HepG2 (cell line): ENCODE measurements at regions not wholly inside any gene's neighbourhood (a gene's known extent, or its start where the extent isn't known, plus 50 kb on each side); places are given as distances from the start of the nearest gene placed in this dataset.
A peak's percentile ranks its signal among the peaks of the same experiment; 100 is the strongest.

ENCODE experiments used
- ATAC-seq: fragments of 200-7000 bp; cut with Tn5 transposase; 3 replicates; pipeline ENCODE4 v1.9.1; 2020; ENCODE audit warnings: mild to moderate bottlenecking, moderate library complexity
- BruUV-seq: library from RNA; stranded (reverse); fragments of 400-500 nt; replicated peaks from 2 replicates; lab custom pipeline; 2021; lab: Mats Ljungman, UMichigan
- CTCF ChIA-PET: fragments of 300-600 bp; formaldehyde crosslinking; extraction: SDS; loops from one replicate; lab custom pipeline; 2021; ENCODE audit warnings: low total read pairs, inconsistent platforms, low intra/inter-chr PET ratio; lab: Yijun Ruan, JAX
- POLR2A ChIA-PET: fragments of 350-600 bp; sonication (Branson Sonifier 250); formaldehyde crosslinking; loops from one replicate; lab custom pipeline; 2020; ENCODE audit warnings: antibody characterized with exemption, inconsistent platforms; lab: Yijun Ruan, JAX
- DNase-seq: peaks from one replicate; pipeline ENCODE4 v3.0.0-alpha.2; 2015; ENCODE audit warnings: low spot score
- FAIRE-seq: peaks from 3 replicates; lab custom pipeline; 2011; peaks lifted over from hg19 to GRCh38; lab: Jason Lieb, UNC
- H2AFZ ChIP-seq: one replicate; pipeline ENCODE4 v1.6.1; 2011; ENCODE audit warnings: low read length, inconsistent platforms
- H3K27ac ChIP-seq: fragments of 300-600 bp; 3 replicates; pipeline ENCODE4 v1.8.0; 2011; ENCODE audit warnings: mixed run types, mild to moderate bottlenecking, mixed read lengths, low read length, inconsistent platforms; ENCODE audit not compliant: insufficient read depth; ENCODE audit errors: extremely low read length
- H3K27me3 ChIP-seq, 2 experiments: fragments of 200-600 bp in 1 of 2; 2 replicates in 1 of 2; 3 replicates in 1 of 2; pipeline versions ENCODE4 v1.6.0 to v1.8.0; 2011; ENCODE audit warnings: low read length in 2 of 2, mild to moderate bottlenecking in 2 of 2, moderate library complexity in 2 of 2, inconsistent platforms in 1 of 2; ENCODE audit not compliant: insufficient read depth in 2 of 2, control insufficient read depth in 1 of 2
- H3K36me3 ChIP-seq, 2 experiments: fragments of 200-600 bp in 1 of 2; replicated peaks in 1 of 2; 2 replicates in 1 of 2; 3 replicates in 1 of 2; pipeline versions ENCODE4 v1.5.1 to v1.8.0; 2011; ENCODE audit warnings: low read length in 2 of 2, inconsistent platforms in 1 of 2; ENCODE audit not compliant: insufficient read depth in 2 of 2, control insufficient read depth in 1 of 2
- H3K4me1 ChIP-seq: 2 replicates; pipeline ENCODE4 v1.5.1; 2012; ENCODE audit warnings: low read length, inconsistent platforms; ENCODE audit not compliant: insufficient read depth
- H3K4me2 ChIP-seq: 2 replicates; pipeline ENCODE4 v1.6.0; 2011; ENCODE audit warnings: low read depth, low read length, inconsistent platforms
- H3K4me3 ChIP-seq, 3 experiments: fragments of 200-600 bp in 1 of 3; sonication (generic), shearing (Covaris generic) in 1 of 3; replicated peaks in 1 of 3; 2 replicates each; pipeline ENCODE4 v1.5.1; 2011 to 2016; ENCODE audit warnings: low read length in 3 of 3, inconsistent platforms in 2 of 3, low read depth in 2 of 3, mild to moderate bottlenecking in 2 of 3, control low read depth in 1 of 3, mixed read lengths in 1 of 3; ENCODE audit not compliant: insufficient read depth in 1 of 3
- H3K79me2 ChIP-seq: one replicate; pipeline ENCODE4 v1.6.1; 2011; ENCODE audit warnings: low read length, inconsistent platforms; ENCODE audit not compliant: insufficient read depth
- H3K9ac ChIP-seq: 2 replicates; pipeline ENCODE4 v1.6.0; 2011; ENCODE audit warnings: mild to moderate bottlenecking, low read depth, low read length, inconsistent platforms; ENCODE audit not compliant: insufficient read depth
- H3K9me3 ChIP-seq: 2 replicates; pipeline ENCODE4 v1.5.1; 2012; ENCODE audit warnings: mild to moderate bottlenecking, low read length
- H4K20me1 ChIP-seq: 2 replicates; pipeline ENCODE4 v1.6.0; 2011; ENCODE audit warnings: inconsistent platforms, mild to moderate bottlenecking, low read length, moderate library complexity; ENCODE audit not compliant: insufficient read depth
- E2F5 ChIP-seq: sonication (generic); formaldehyde crosslinking; conservative IDR thresholded peaks from 2 replicates; pipeline ENCODE4 v1.4.0; 2020; ENCODE audit warnings: missing genetic modification reagents
- GATA4 ChIP-seq: sonication (generic); IDR thresholded peaks from 2 replicates; pipeline ENCODE4 v1.6.1; 2016; ENCODE audit warnings: antibody characterized with exemption, low read depth, borderline replicate concordance
- SMARCC2 ChIP-seq: fragments of 450-650 bp; IDR thresholded peaks from 2 replicates; pipeline ENCODE4 v1.6.1; 2017; ENCODE audit warnings: antibody characterized with exemption, mild to moderate bottlenecking
- TAF15 ChIP-seq: fragments of 200-400 bp; formaldehyde crosslinking; IDR thresholded peaks from one replicate; pipeline ENCODE4 v1.6.1; 2018; ENCODE audit warnings: mild to moderate bottlenecking, low read depth, low read length; ENCODE audit not compliant: poor library complexity, severe bottlenecking
- ZEB1 ChIP-seq: IDR thresholded peaks from 2 replicates; pipeline ENCODE4 v1.6.1; 2012; ENCODE audit warnings: mild to moderate bottlenecking, low read depth, inconsistent platforms; ENCODE audit not compliant: insufficient replicate concordance
- ZNF343 ChIP-seq: sonication (generic); formaldehyde crosslinking; IDR thresholded peaks from 2 replicates; pipeline ENCODE4 v1.4.0; 2020; ENCODE audit warnings: mild to moderate bottlenecking, missing genetic modification reagents
- ZNF569 ChIP-seq: sonication (generic); formaldehyde crosslinking; IDR thresholded peaks from 2 replicates; pipeline ENCODE4 v1.5.0; 2020; ENCODE audit warnings: mild to moderate bottlenecking, missing genetic modification reagents, moderate library complexity, borderline replicate concordance
- ZNF724P ChIP-seq: sonication (generic); formaldehyde crosslinking; IDR thresholded peaks from 2 replicates; pipeline ENCODE4 v1.8.0; 2022; ENCODE audit warnings: missing genetic modification reagents, borderline replicate concordance
- WGBS: methylation state at CpG from one replicate; pipeline ENCODE4 v1.1.6; 2017; ENCODE audit warnings: low lambda C conversion rate; 5-methylcytosine and 5-hydroxymethylcytosine counted together
- in situ Hi-C: cut with HindIII; loops from 2 replicates; pipeline ENCODE4 v1.10.0; 2017; ENCODE audit warnings: low pct_unique_long_range_greater_than_20kb; ENCODE audit not compliant: extremely low pct_ligation_motif_present
- intact Hi-C: fragments of 100-400 bp; cut with micrococcal nuclease; formaldehyde crosslinking; loops from one replicate; pipeline ENCODE4 v1.10.0; 2022; ENCODE audit not compliant: unreplicated experiment

- no peak overlapping the region for H2AFZ ChIP-seq
- intact Hi-C loops: no loop called here
These were observed 196.2 kb upstream of the NLRP1 start for GRCh38 chr17:5780476-5780875.

GRCh38 chr17:5781236-5781927, 197.1 kb upstream of the NLRP1 start:
- no peaks in the 10 kb centered on the region for H3K27me3 ChIP-seq
- intact Hi-C loops: no loop called here
- no peak for ATAC-seq

More at GRCh38 chr17:5780476-5780875, 196.2 kb upstream of the NLRP1 start:
- Histone ChIP-seq H3K4me2 (no peak overlapping the region), H3K9ac (no peak overlapping the region), H4K20me1 (no peaks in the 10 kb centered on the region), H3K27ac (no peak overlapping the region), H3K4me3 (no peak overlapping the region), H3K27me3 (no peaks in the 10 kb centered on the region), H3K36me3 (no peaks in the 10 kb centered on the region), H3K79me2 (no peaks in the 10 kb centered on the region), H3K9me3 (peaks cover 17% of the 10 kb centered on the region; the same call in 1 of the 2 replicates)
- CTCF ChIA-PET: no interaction called here
- no peak for FAIRE-seq
- in situ Hi-C loops: no loop called here
- no TSS peak for BruUV-seq
- no peak for ATAC-seq
- DNase-seq: no peak
- TF ChIP-seq TAF15 (no peak), ZNF343 (CRISPR knock-in tag) (no peak), SMARCC2 (no peak), ZNF724P (CRISPR knock-in tag) (no peak), ZNF569 (no peak), GATA4 (no peak)
- TF ChIP-seq, all 625 proteins: peak for 0
- POLR2A ChIA-PET: no interaction called here
- H3K4me1 ChIP-seq: peaks cover 80% of the 10 kb centered on the region
- 92% methylated on average over 11 of the region's 11 CpGs for WGBS

More at GRCh38 chr17:5781236-5781927, 197.1 kb upstream of the NLRP1 start:
- TF ChIP-seq E2F5 (CRISPR knock-in tag) (no peak), ZEB1 (peak; percentile 66)
- Histone ChIP-seq H3K4me3 (no peak overlapping the region), H3K9ac (no peak overlapping the region), H4K20me1 (no peaks in the 10 kb centered on the region), H3K36me3 (no peaks in the 10 kb centered on the region), H2AFZ (no peak overlapping the region), H3K79me2 (no peaks in the 10 kb centered on the region), H3K4me2 (no peak overlapping the region), H3K9me3 (peaks cover 17% of the 10 kb centered on the region; the same call in 1 of the 2 replicates), H3K4me1 (peaks cover 86% of the 10 kb centered on the region), H3K27ac (no peak overlapping the region)
- DNase-seq (no peak), FAIRE-seq (no peak)
- ChIA-PET POLR2A (no interaction called here), CTCF (no interaction called here)
- no TSS peak for BruUV-seq
- in situ Hi-C loops: no loop called here
- 78% methylated on average over 13 of the region's 13 CpGs for WGBS
